Breast epithelium (tissue), 4 donors: ENCODE measurements at regions not wholly inside any gene's neighbourhood (a gene's known extent, or its start where the extent isn't known, plus 50 kb on each side); places are given as distances from the start of the nearest gene placed in this dataset.

Experiments
- DNase-seq, 2 donors: peaks; one replicate each; pipeline ENCODE4 v3.0.0-alpha.2; 2019; ENCODE audit warnings: low spot score in 2 of 2
- H3K27ac ChIP-seq, 2 donors: fragments of 200-600 bp; sonication (generic) in 1 of 2; one replicate each; pipeline ENCODE4 v1.5.1; 2016 to 2019; ENCODE audit warnings: mild to moderate bottlenecking in 1 of 2
- H3K27me3 ChIP-seq, 2 donors: fragments of 200-600 bp; sonication (generic) in 1 of 2; one replicate each; pipeline versions ENCODE4 v1.5.1 to v1.6.0; 2017 to 2019; ENCODE audit warnings: control low read depth in 1 of 2, mild to moderate bottlenecking in 1 of 2
- H3K36me3 ChIP-seq: fragments of 200-600 bp; one replicate; pipeline ENCODE4 v1.5.1; 2019
- H3K4me1 ChIP-seq, 2 donors: fragments of 200-600 bp; sonication (generic); one replicate each; pipeline ENCODE4 v1.5.1; 2016 to 2019; ENCODE audit warnings: control low read depth in 1 of 2
- H3K4me3 ChIP-seq, 3 donors: fragments of 200-600 bp; sonication (generic); 1 replicate in 2 of 3; 2 replicates in 1 of 3; pipeline ENCODE4 v1.5.1; 2016 to 2019; ENCODE audit warnings: mild to moderate bottlenecking in 3 of 3, moderate library complexity in 2 of 3
- H3K9me3 ChIP-seq, 2 donors: fragments of 200-600 bp; sonication (generic) in 1 of 2; one replicate each; pipeline ENCODE4 v1.5.1; 2016 to 2019; ENCODE audit warnings: control low read depth in 1 of 2
- POLR2A ChIP-seq: fragments of 450-650 bp; IDR thresholded peaks from one replicate; pipeline ENCODE4 v1.6.1; 2016; ENCODE audit warnings: antibody characterized with exemption, mild to moderate bottlenecking, moderate library complexity
- POLR2AphosphoS5 ChIP-seq, 3 donors: sonication (generic); formaldehyde crosslinking; IDR thresholded peaks; one replicate each; pipeline ENCODE4 v1.6.1; 2017; ENCODE audit warnings: antibody characterized with exemption in 3 of 3
- intact Hi-C: fragments of 100-400 bp; cut with DNase I; formaldehyde crosslinking; loops from one replicate; pipeline ENCODE4 v1.15.1; 2023; ENCODE audit warnings: low total_unique reads
- TF ChIP-seq, protein P1 (sequence below), 3 donors: fragments of 450-650 bp; IDR thresholded peaks; one replicate each; pipeline ENCODE4 v1.5.1; 2016 to 2017; ENCODE audit warnings: antibody characterized with exemption in 3 of 3, mild to moderate bottlenecking in 3 of 3, moderate library complexity in 3 of 3

DNA sequence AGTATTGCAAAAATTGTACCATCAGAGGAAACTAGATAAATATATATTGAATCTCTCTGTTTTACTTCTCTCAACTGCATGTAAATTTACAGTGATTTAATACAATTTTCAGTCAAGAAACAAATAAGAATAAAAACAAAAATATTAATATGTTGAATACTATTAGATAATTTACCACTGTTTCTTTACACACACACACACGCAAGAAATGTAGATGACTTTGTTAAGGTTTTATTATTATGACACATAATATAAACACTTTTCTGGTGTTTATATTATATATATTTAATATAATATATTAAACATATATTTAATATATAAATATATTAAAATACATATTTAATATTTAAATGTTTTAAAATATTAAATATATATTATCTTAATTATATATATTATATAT lies 814.3 kb upstream of the CDH10 start:
- Histone ChIP-seq H3K4me1 (no peaks in the 10 kb centered on the region), H3K9me3 (no peaks in the 10 kb centered on the region), H3K36me3 (no peaks in the 10 kb centered on the region), H3K27ac (no peak overlapping the region), H3K4me3 (no peak overlapping the region), H3K27me3 (no peaks in the 10 kb centered on the region)
- DNase-seq = no peak
- intact Hi-C loops = loop anchor here (5.0 kb wide), 1 partner anchor 993 kb away; no protein-coding TSS in a partner anchor
- TF ChIP-seq, protein P1, sequence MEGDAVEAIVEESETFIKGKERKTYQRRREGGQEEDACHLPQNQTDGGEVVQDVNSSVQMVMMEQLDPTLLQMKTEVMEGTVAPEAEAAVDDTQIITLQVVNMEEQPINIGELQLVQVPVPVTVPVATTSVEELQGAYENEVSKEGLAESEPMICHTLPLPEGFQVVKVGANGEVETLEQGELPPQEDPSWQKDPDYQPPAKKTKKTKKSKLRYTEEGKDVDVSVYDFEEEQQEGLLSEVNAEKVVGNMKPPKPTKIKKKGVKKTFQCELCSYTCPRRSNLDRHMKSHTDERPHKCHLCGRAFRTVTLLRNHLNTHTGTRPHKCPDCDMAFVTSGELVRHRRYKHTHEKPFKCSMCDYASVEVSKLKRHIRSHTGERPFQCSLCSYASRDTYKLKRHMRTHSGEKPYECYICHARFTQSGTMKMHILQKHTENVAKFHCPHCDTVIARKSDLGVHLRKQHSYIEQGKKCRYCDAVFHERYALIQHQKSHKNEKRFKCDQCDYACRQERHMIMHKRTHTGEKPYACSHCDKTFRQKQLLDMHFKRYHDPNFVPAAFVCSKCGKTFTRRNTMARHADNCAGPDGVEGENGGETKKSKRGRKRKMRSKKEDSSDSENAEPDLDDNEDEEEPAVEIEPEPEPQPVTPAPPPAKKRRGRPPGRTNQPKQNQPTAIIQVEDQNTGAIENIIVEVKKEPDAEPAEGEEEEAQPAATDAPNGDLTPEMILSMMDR (IDR thresholded peaks at IDR 0.05) = no peak
- no peak for TF ChIP-seq POLR2AphosphoS5 (IDR thresholded peaks at IDR 0.05)
- TF ChIP-seq POLR2A = no peak

- Histone ChIP-seq H3K27me3 (no peaks in the 10 kb centered on the region), H3K4me3 (no peak overlapping the region), H3K27ac (no peak overlapping the region), H3K4me1 (no peaks in the 10 kb centered on the region), H3K36me3 (no peaks in the 10 kb centered on the region), H3K9me3 (no peaks in the 10 kb centered on the region)
- intact Hi-C loops = loop anchor here (5.0 kb wide), 1 partner anchor 994 kb away; no protein-coding TSS in a partner anchor
- DNase-seq = no peak
- TF ChIP-seq, protein P1 (IDR thresholded peaks at IDR 0.05) = no peak
- TF ChIP-seq POLR2A (no peak), POLR2AphosphoS5 (IDR thresholded peaks at IDR 0.05) (no peak)
Measured at GRCh38 chr5:25458628-25459027, 813.9 kb upstream of the CDH10 start.

GRCh38 chr5:25453500-25453899 lies 808.7 kb upstream of the CDH10 start:
- H3K4me1 ChIP-seq = no peaks in the 10 kb centered on the region
- no peak for DNase-seq
- H3K27ac ChIP-seq = no peak overlapping the region
- TF ChIP-seq, protein P1 (IDR thresholded peaks at IDR 0.05) = no peak
- no peak for TF ChIP-seq POLR2A
- TF ChIP-seq POLR2AphosphoS5 (IDR thresholded peaks at IDR 0.05) = no peak
- H3K9me3 ChIP-seq = no peaks in the 10 kb centered on the region
- no peaks in the 10 kb centered on the region for H3K36me3 ChIP-seq
- H3K27me3 ChIP-seq = no peaks in the 10 kb centered on the region
- no peak overlapping the region for H3K4me3 ChIP-seq
- intact Hi-C loops = no loop called here

DNA sequence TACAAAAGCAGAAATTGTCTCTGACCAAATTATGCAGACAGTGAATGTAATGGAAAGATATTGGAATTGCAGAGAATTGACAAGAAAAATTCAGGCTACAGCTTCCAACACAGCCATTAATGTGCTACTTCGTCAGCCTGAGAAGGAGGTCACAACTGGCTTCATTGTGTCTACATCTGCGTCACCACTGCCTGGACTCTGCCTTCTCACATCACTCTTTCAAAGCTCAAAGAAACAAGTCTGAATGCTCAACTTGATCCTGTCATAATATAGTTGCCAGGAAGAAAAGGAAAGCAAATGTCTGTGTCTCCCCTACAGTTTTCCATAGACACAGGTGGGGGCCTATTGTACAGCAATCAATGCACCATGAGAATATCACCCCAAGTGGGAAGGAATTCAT lies 806.5 kb upstream of the CDH10 start:
- no peak overlapping the region for H3K4me3 ChIP-seq
- H3K27me3 ChIP-seq = no peaks in the 10 kb centered on the region
- no peaks in the 10 kb centered on the region for H3K4me1 ChIP-seq
- TF ChIP-seq POLR2AphosphoS5 (IDR thresholded peaks at IDR 0.05) (no peak), POLR2A (no peak)
- TF ChIP-seq, protein P1 (IDR thresholded peaks at IDR 0.05) = no peak
- no peaks in the 10 kb centered on the region for H3K36me3 ChIP-seq
- no peak overlapping the region for H3K27ac ChIP-seq
- intact Hi-C loops = no loop called here
- DNase-seq = no peak
- H3K9me3 ChIP-seq = no peaks in the 10 kb centered on the region

DNA sequence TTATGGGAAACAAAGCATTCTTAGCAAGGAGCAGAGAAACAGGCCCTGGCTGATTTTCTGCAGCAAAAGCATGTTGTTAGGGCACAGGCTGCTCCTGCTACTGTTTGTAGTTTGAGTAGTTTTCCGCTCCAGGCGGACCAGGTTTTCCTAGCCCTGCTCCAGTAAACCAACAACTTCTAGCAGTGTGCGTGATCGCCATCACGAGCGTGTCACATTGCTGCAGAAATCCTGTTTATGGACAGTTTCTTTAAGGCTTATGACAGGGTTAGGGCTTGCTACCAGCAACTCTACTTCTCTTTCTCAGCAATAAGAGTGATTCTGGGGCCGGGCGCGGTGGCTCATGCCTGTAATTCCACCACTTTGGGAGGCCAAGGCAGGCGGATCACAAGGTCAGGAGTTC lies 803.9 kb upstream of the CDH10 start:
- Histone ChIP-seq H3K27ac (no peak overlapping the region), H3K9me3 (no peaks in the 10 kb centered on the region), H3K27me3 (no peaks in the 10 kb centered on the region), H3K4me3 (no peak overlapping the region), H3K4me1 (no peaks in the 10 kb centered on the region), H3K36me3 (no peaks in the 10 kb centered on the region)
- intact Hi-C loops = no loop called here
- no peak for DNase-seq
- TF ChIP-seq POLR2AphosphoS5 (IDR thresholded peaks at IDR 0.05) (no peak), POLR2A (no peak)
- TF ChIP-seq, protein P1 (IDR thresholded peaks at IDR 0.05) = no peak
